Hepatocyte (in vitro differentiated cells): ENCODE measurements at regions not wholly inside any gene's neighbourhood (a gene's known extent, or its start where the extent isn't known, plus 50 kb on each side); places are given as distances from the start of the nearest gene placed in this dataset.
"Not testable (repeated sequence)": the region's sequence is repeated elsewhere in the genome, so short reads cannot be mapped to it uniquely, and the experiment has no call there.

Experiments
- CTCF ChIP-seq: fragments of 200-600 bp; sonication (generic); IDR thresholded peaks from 2 replicates; pipeline ENCODE4 v1.5.1; 2016; ENCODE audit warnings: antibody characterized with exemption, mild to moderate bottlenecking; ENCODE audit not compliant: poor library complexity
- EZH2 ChIP-seq: fragments of 200-600 bp; sonication (generic); IDR thresholded peaks from 2 replicates; pipeline ENCODE4 v1.6.1; 2016; ENCODE audit warnings: antibody characterized with exemption, mild to moderate bottlenecking, borderline replicate concordance
- EZH2phosphoT487 ChIP-seq: fragments of 200-600 bp; sonication (generic); IDR thresholded peaks from one replicate; pipeline ENCODE4 v1.6.1; 2018; ENCODE audit warnings: antibody characterized with exemption, mild to moderate bottlenecking, low read depth, moderate library complexity; ENCODE audit not compliant: unreplicated experiment, severe bottlenecking

GRCh38 chr16:33961536-33961935 is 502.1 kb downstream of the TP53TG3F start:
- TF ChIP-seq CTCF, EZH2phosphoT487, EZH2: not testable (repeated sequence)
